ENCODE measurements at regions not wholly inside any gene's neighbourhood (a gene's known extent, or its start where the extent isn't known, plus 50 kb on each side); places are given as distances from the start of the nearest gene placed in this dataset.

GRCh38 chr4:20049889-20050288, 201.8 kb upstream of the SLIT2 start:
- H3K27me3 ChIP-seq (ENCODE audit: insufficient read depth, low read length) = no peaks in the 10 kb centered on the region
- no peak overlapping the region for H3K4me2 ChIP-seq (ENCODE audit: insufficient read depth, insufficient read length, low read length)
- H3K14ac ChIP-seq (ENCODE audit: insufficient read depth, low read length) = no peak overlapping the region
- H3K36me3 Mint-ChIP-seq (ENCODE audit: insufficient read depth in 1 of 3, low read depth in 3 of 3) = no peaks in the 10 kb centered on the region
- no peak overlapping the region for H3T11ph ChIP-seq (ENCODE audit: low read length)
- no peaks in the 10 kb centered on the region for H3K4me1 ChIP-seq (ENCODE audit: insufficient read depth, low read length)
- no peak overlapping the region for H3K56ac ChIP-seq (ENCODE audit: insufficient read length, low read depth, low read length)
- H4K20me1 ChIP-seq (ENCODE audit: control insufficient read depth, insufficient read depth, insufficient read length) = no peaks in the 10 kb centered on the region
- H3K9ac ChIP-seq (ENCODE audit: extremely low read depth, insufficient read length, low read length) = no peak overlapping the region
- H3K23me2 ChIP-seq (ENCODE audit: insufficient read length, low read depth, low read length, poor library complexity, severe bottlenecking) = no peaks in the 10 kb centered on the region
- H2BK15ac ChIP-seq (ENCODE audit: low read depth, low read length) = no peak overlapping the region
- no peaks in the 10 kb centered on the region for H3K79me1 ChIP-seq (ENCODE audit: insufficient read depth, low read depth, low read length, poor library complexity, severe bottlenecking)
- H3K23ac ChIP-seq (ENCODE audit: insufficient read length, low read depth, low read length) = no peak overlapping the region
- H3K4me3 Mint-ChIP-seq = no peak overlapping the region
- no peaks in the 10 kb centered on the region for H3K27me3 Mint-ChIP-seq (ENCODE audit: low read depth)
- H4K8ac ChIP-seq (replicated peaks; ENCODE audit: insufficient read length, low read depth, low read length) = no peak overlapping the region
- H3K9me3 Mint-ChIP-seq = no peaks in the 10 kb centered on the region
- H3K4ac ChIP-seq (ENCODE audit: low read depth, low read length) = no peak overlapping the region
- no peak overlapping the region for H2BK20ac ChIP-seq (ENCODE audit: low read depth, low read length, poor library complexity, severe bottlenecking)
- no peak overlapping the region for H3K27ac ChIP-seq (ENCODE audit: insufficient read length, low read depth, low read length)
- no CpG with 5 or more reads among the region's 3 CpGs for WGBS (ENCODE audit: extremely low coverage, insufficient read length, low lambda C conversion rate)
- H3K4me1 Mint-ChIP-seq = no peaks in the 10 kb centered on the region
- no peak overlapping the region for H3K27ac Mint-ChIP-seq
- H2BK5ac ChIP-seq (ENCODE audit: insufficient read length, low read length) = no peak overlapping the region
- no peak overlapping the region for H2AK5ac ChIP-seq (ENCODE audit: insufficient read length, low read length)
- TF ChIP-seq CTCF (conservative IDR thresholded peaks at IDR 0.05) = no peak
- H4K5ac ChIP-seq (ENCODE audit: insufficient read length, low read depth, low read length) = no peak overlapping the region
- H3K79me2 ChIP-seq (ENCODE audit: insufficient read depth, low read length) = no peaks in the 10 kb centered on the region
- H2BK12ac ChIP-seq (ENCODE audit: insufficient read length, low read depth, low read length) = no peak overlapping the region
- no peak overlapping the region for H3K18ac ChIP-seq (ENCODE audit: insufficient read length, low read depth, low read length)
- no peak overlapping the region for H2AFZ ChIP-seq (ENCODE audit: low read length)
- H4K91ac ChIP-seq (ENCODE audit: insufficient read length, low read depth, low read length) = no peak overlapping the region
- no peak for DNase-seq
- no peaks in the 10 kb centered on the region for H3K9me3 ChIP-seq (ENCODE audit: control insufficient read depth, low read depth, low read length)
- no peak overlapping the region for H2BK120ac ChIP-seq (ENCODE audit: low read depth, low read length, poor library complexity, severe bottlenecking)
